HG03571 (cell line): ENCODE measurements at regions not wholly inside any gene's neighbourhood (a gene's known extent, or its start where the extent isn't known, plus 50 kb on each side); places are given as distances from the start of the nearest gene placed in this dataset.

Experiments used
- ATAC-seq: cut with Tn5 transposase; IDR thresholded peaks from one replicate; pipeline ENCODE4 v1.9.1; 2021; ENCODE audit not compliant: unreplicated experiment

- no peak for ATAC-seq
Observed at GRCh38 chr3:31047673-31048072, 153.2 kb upstream of the GADL1 start.

- ATAC-seq = no peak
Observed at GRCh38 chr3:31048143-31048542, 153.7 kb upstream of the GADL1 start.

GRCh38 chr3:31050296-31050695, 155.8 kb upstream of the GADL1 start:
- ATAC-seq = no peak

GRCh38 chr3:31051226-31051625, 156.8 kb upstream of the GADL1 start:
- ATAC-seq = no peak

GRCh38 chr3:31053299-31053698, 158.8 kb upstream of the GADL1 start:
- ATAC-seq = no peak

- ATAC-seq = no peak
Observed at GRCh38 chr3:31054032-31054431, 159.6 kb upstream of the GADL1 start.

- ATAC-seq = no peak
Observed at GRCh38 chr3:31055757-31056156, 161.3 kb upstream of the GADL1 start.

- ATAC-seq = no peak
Observed at GRCh38 chr3:31057891-31058290, 163.4 kb upstream of the GADL1 start.

GRCh38 chr3:31064021-31064420, 169.6 kb upstream of the GADL1 start:
- no peak for ATAC-seq

- no peak for ATAC-seq
Observed at GRCh38 chr3:31065765-31066164, 171.3 kb upstream of the GADL1 start.

- no peak for ATAC-seq
Observed at GRCh38 chr3:31067004-31067403, 172.5 kb upstream of the GADL1 start.

GRCh38 chr3:31075471-31075870, 181.0 kb upstream of the GADL1 start:
- no peak for ATAC-seq

- no peak for ATAC-seq
Observed at GRCh38 chr3:31075876-31076275, 181.4 kb upstream of the GADL1 start.

GRCh38 chr3:31077021-31077601, 182.7 kb upstream of the GADL1 start:
- ATAC-seq = no peak

GRCh38 chr3:31077826-31078225, 183.4 kb upstream of the GADL1 start:
- ATAC-seq = no peak

- no peak for ATAC-seq
Observed at GRCh38 chr3:31079689-31080088, 185.2 kb upstream of the GADL1 start.

- ATAC-seq = no peak
Observed at GRCh38 chr3:31081018-31081662, 186.7 kb upstream of the GADL1 start.

- ATAC-seq = no peak
Observed at GRCh38 chr3:31086148-31086547, 191.7 kb upstream of the GADL1 start.

- no peak for ATAC-seq
Observed at GRCh38 chr3:31086698-31087097, 192.2 kb upstream of the GADL1 start.

- no peak for ATAC-seq
Observed at GRCh38 chr3:31091748-31092147, 197.3 kb upstream of the GADL1 start.

GRCh38 chr3:31092748-31093589, 198.5 kb upstream of the GADL1 start:
- no peak for ATAC-seq

GRCh38 chr3:31093606-31094005, 199.1 kb upstream of the GADL1 start:
- ATAC-seq = no peak
